ENCODE measurements at regions not wholly inside any gene's neighbourhood (a gene's known extent, or its start where the extent isn't known, plus 50 kb on each side); places are given as distances from the start of the nearest gene placed in this dataset.

- TF ChIP-seq CTCF (IDR thresholded peaks at IDR 0.05) (no peak), POLR2AphosphoS5 (IDR thresholded peaks at IDR 0.05; ENCODE audit: low read depth, low read length) (no peak), TCF7L2 (IDR thresholded peaks at IDR 0.05; ENCODE audit: low read depth, low read length) (no peak), SIN3A (IDR thresholded peaks at IDR 0.05; ENCODE audit: borderline replicate concordance, insufficient read depth, low read depth, low read length) (no peak)
Observed at GRCh38 chr6:88413459-88413858, 247.3 kb upstream of the CNR1 start.
